Adrenal gland (tissue), 5 donors: ENCODE measurements at regions not wholly inside any gene's neighbourhood (a gene's known extent, or its start where the extent isn't known, plus 50 kb on each side); places are given as distances from the start of the nearest gene placed in this dataset.

Experiments
- CTCF ChIP-seq, 6 experiments: fragments of 450-650 bp in 4 of 6; fragments of 200-600 bp in 2 of 6; sonication (generic) in 1 of 6; IDR thresholded peaks; 1 replicate in 5 of 6; 2 replicates in 1 of 6; pipeline versions ENCODE4 v1.5.1 to v1.8.0; 2016 to 2021; ENCODE audit warnings: antibody characterized with exemption in 6 of 6, mild to moderate bottlenecking in 2 of 6, moderate library complexity in 1 of 6
- POLR2A ChIP-seq, 2 donors: fragments of 450-650 bp; IDR thresholded peaks; one replicate each; pipeline ENCODE4 v1.6.1; 2017; ENCODE audit warnings: antibody characterized with exemption in 2 of 2, mild to moderate bottlenecking in 2 of 2, moderate library complexity in 1 of 2
- donor health status: DM: no; HTN: no; CAD: no.

- no peak for TF ChIP-seq CTCF (IDR thresholded peaks at IDR 0.05)
- no peak for TF ChIP-seq POLR2A (IDR thresholded peaks at IDR 0.05)
Measured at GRCh38 chr2:239495791-239496233, 95.0 kb upstream of the HDAC4 start.
